Small intestine (tissue), 7 donors: ENCODE measurements at regions not wholly inside any gene's neighbourhood (a gene's known extent, or its start where the extent isn't known, plus 50 kb on each side); places are given as distances from the start of the nearest gene placed in this dataset.

Source experiments
- DNase-seq, 2 donors: peaks; one replicate each; pipeline versions ENCODE4 v3.0.0 to v3.0.0-alpha.2; 2013
- FAIRE-seq: peaks from 2 replicates; lab custom pipeline; 2012; peaks lifted over from hg19 to GRCh38; lab: Jason Lieb, UNC
- H3K27ac ChIP-seq, 3 donors: one replicate each; pipeline ENCODE4 v1.5.1; 2013; ENCODE audit warnings: low read length in 2 of 3, mild to moderate bottlenecking in 2 of 3, control low read depth in 1 of 3, inconsistent platforms in 1 of 3, low read depth in 1 of 3, moderate library complexity in 1 of 3
- H3K27me3 ChIP-seq, 3 donors: one replicate each; pipeline ENCODE4 v1.6.1; 2013; ENCODE audit warnings: low read length in 3 of 3, inconsistent platforms in 1 of 3; ENCODE audit not compliant: control insufficient read depth in 3 of 3, insufficient read depth in 3 of 3
- H3K36me3 ChIP-seq, 3 donors: one replicate each; pipeline ENCODE4 v1.6.1; 2013; ENCODE audit warnings: low read length in 3 of 3, inconsistent platforms in 1 of 3, low read depth in 1 of 3, mild to moderate bottlenecking in 1 of 3, moderate library complexity in 1 of 3; ENCODE audit not compliant: control insufficient read depth in 3 of 3, insufficient read depth in 2 of 3
- H3K4me1 ChIP-seq, 3 donors: one replicate each; pipeline ENCODE4 v1.6.1; 2013; ENCODE audit warnings: low read length in 2 of 3, inconsistent platforms in 1 of 3, low read depth in 1 of 3, mild to moderate bottlenecking in 1 of 3, moderate library complexity in 1 of 3; ENCODE audit not compliant: control insufficient read depth in 3 of 3, insufficient read depth in 2 of 3
- H3K4me3 ChIP-seq, 3 donors: one replicate each; pipeline ENCODE4 v1.5.1; 2013; ENCODE audit warnings: low read length in 3 of 3, control low read depth in 1 of 3, inconsistent platforms in 1 of 3, low read depth in 1 of 3, mild to moderate bottlenecking in 1 of 3, moderate library complexity in 1 of 3
- H3K9me3 ChIP-seq, 2 donors: one replicate each; pipeline ENCODE4 v1.6.1; 2013; ENCODE audit warnings: low read depth in 1 of 2, low read length in 1 of 2; ENCODE audit not compliant: control insufficient read depth in 2 of 2, insufficient read depth in 1 of 2
- WGBS, 3 donors: extraction: QIAGEN DNeasy Blood & Tissue Kit; methylation state at CpG; one replicate each; pipeline ENCODE4 v1.1.7; 2013; 5-methylcytosine and 5-hydroxymethylcytosine counted together
- donor health status: healthy with polysubstance abuse.
- donor health status: control.
- donor health status: control.
- donor health status: Bipolar disorder and iron deficiency.
- donor health status: healthy.

DNA sequence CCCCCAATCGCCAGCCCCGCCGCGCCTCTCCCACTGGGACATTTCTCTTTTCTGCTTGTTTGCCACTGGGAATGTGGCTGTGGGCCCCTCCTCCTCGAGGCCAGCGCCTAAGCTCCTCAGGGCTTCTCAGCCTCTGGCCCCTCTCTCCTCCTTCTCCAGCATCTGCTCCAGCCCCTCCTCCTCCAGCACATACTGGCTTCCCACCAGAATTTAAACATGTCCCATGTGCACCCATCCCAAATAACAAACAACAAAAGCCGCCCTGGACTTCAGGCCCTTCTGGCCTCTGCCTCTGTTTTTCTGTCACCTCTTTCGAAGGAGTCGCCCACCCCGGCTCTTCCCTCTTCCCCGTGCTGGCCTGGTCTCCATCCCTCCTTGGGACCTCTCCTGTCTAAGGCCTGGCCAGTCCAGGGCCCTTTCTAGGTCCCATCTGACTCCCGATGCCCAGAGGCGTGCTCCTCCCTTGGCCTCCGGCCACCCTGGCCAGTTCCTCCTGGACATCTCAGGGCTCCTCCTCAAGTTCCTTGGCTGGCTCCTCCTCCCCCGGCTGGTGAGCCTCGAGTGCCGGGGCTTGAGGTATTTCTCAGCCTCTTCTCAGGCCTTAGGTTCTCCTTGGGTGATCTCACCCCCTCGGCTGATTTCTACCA, 94.6 kb upstream of the SLC6A6 start:
- FAIRE-seq (no peak), DNase-seq (no peak)
- 72 to 90% (median 89%) methylated on average over 18 of the region's 18 CpGs for WGBS, 3 donors
- no peak overlapping the region for H3K4me3 ChIP-seq
- H3K9me3 ChIP-seq = peaks cover 0 to 4% of the 10 kb centered on the region in 2 donors
- H3K36me3 ChIP-seq = no peaks in the 10 kb centered on the region
- H3K27ac ChIP-seq = no peak overlapping the region
- peaks cover 0 to 3% (median 2%) of the 10 kb centered on the region in 3 donors for H3K27me3 ChIP-seq
- H3K4me1 ChIP-seq = peaks cover 0 to 4% (median 0%) of the 10 kb centered on the region in 3 donors

DNA sequence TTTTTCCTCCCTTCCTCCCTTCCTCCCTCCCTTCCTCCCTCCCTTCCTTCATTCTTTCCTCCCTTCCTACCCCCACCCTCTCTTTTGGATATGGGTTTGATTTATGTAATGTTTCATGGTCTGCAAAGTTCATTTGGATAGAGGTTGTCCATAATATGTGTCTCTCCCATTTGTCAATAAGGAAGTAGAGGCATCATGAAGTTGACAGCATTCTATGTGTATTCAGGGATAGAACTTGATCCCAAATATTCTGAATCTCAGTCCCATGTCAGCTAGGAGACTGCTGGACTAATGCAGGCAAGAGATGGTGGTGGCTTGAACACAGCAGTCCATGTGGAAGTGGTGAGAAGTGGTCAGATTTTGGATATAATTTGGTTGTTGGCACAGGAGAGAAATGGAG, 90.7 kb upstream of the SLC6A6 start:
- Histone ChIP-seq H3K27me3 (no peaks in the 10 kb centered on the region), H3K36me3 (no peaks in the 10 kb centered on the region), H3K4me3 (no peak overlapping the region), H3K27ac (no peak overlapping the region), H3K4me1 (peaks cover 0 to 9% (median 0%) of the 10 kb centered on the region in 3 donors), H3K9me3 (peaks cover 0 to 8% of the 10 kb centered on the region in 2 donors)
- DNase-seq = no peak
- no peak for FAIRE-seq

DNA sequence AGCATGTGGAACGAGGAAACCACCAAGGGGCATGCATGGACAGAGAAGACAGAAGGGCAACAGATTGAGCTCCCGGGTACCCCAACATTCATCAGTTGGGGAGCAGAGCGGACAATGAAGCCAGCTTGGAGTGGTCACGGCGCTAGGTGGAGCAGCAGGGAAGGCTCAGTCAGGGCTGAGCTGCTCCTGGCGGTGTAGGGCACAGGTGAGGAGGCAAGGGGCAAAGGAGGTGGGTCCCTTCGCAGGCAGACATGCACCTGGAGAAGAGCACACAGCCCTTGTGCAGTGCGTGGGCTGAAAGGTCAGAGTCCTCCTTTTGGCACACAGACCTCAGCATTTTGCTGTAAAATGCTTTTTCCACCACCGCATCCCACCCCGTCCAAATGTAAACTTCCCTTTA, 90.0 kb upstream of the SLC6A6 start:
- peaks cover 0 to 15% (median 0%) of the 10 kb centered on the region in 3 donors for H3K4me1 ChIP-seq
- H3K36me3 ChIP-seq = no peaks in the 10 kb centered on the region
- no peak overlapping the region for H3K27ac ChIP-seq
- peaks cover 0 to 8% of the 10 kb centered on the region in 2 donors for H3K9me3 ChIP-seq
- FAIRE-seq = no peak
- H3K27me3 ChIP-seq = no peaks in the 10 kb centered on the region
- WGBS, 3 donors = 16 to 56% (median 40%) methylated on average over 10 of the region's 10 CpGs
- peak; percentile 36 to 59 for DNase-seq
- no peak overlapping the region for H3K4me3 ChIP-seq

DNA sequence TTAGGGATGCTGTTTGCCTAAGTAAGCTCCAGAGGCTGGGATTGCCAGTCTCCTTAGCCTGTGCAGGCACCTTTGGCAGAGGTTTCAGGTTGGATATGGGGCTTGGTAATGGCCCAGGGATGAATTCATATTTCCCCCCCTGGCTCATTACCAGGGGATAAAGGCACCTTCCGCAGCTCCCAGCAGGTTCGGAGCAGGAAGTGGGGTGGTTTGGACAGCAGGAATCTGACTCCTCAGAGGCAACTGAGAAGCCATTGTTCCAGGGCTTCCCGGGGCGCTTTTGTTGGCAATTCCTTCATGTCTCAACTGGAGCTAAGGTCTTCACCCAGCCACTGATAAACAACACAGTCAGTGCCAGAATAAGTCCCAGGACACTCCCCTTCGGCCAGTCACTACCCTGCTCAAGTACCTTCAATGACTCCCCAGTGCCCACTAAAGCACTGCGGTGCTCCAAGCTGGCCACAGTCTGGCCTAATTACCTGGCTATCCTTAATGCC, 85.3 kb upstream of the SLC6A6 start:
- no peak for DNase-seq
- 55 to 67% (median 65%) methylated on average over 6 of the region's 6 CpGs for WGBS, 3 donors

DNA sequence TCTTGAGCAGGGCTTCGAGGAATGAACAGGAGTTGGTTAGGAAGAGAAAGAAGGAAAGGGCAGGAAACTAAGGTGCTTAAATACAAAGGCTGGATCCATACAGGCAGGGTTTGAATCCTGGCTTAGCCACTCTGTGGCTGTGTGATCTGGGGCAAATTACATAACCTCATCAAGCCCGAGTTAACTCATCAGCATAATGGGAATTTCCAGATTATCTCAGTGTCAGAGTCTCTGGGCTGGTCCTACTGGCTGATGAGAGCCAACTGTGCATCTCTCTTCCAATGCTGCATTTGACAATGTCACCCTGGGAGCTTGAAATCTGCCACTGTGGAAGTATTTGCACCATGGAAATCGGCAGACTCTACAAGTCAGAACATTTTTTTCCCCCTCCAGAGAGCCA, 83.8 kb upstream of the SLC6A6 start:
- H3K27me3 ChIP-seq = no peaks in the 10 kb centered on the region
- peaks cover 0 to 8% of the 10 kb centered on the region in 2 donors for H3K9me3 ChIP-seq
- FAIRE-seq (no peak), DNase-seq (no peak)
- 71 to 87% (median 81%) methylated on average over 3 of the region's 3 CpGs for WGBS, 3 donors
- peaks cover 0 to 23% (median 0%) of the 10 kb centered on the region in 3 donors for H3K4me1 ChIP-seq
- no peak overlapping the region for H3K27ac ChIP-seq
- no peak overlapping the region for H3K4me3 ChIP-seq
- H3K36me3 ChIP-seq = no peaks in the 10 kb centered on the region

More for the DNA sequence above, 85.3 kb upstream of the SLC6A6 start:
- H3K4me1 ChIP-seq = peaks cover 0 to 17% (median 0%) of the 10 kb centered on the region in 3 donors
- no peak overlapping the region for H3K4me3 ChIP-seq
- peak overlapping the region in 1 of 3 donors; percentile 32 for H3K27ac ChIP-seq
- H3K27me3 ChIP-seq = no peaks in the 10 kb centered on the region
- no peak for FAIRE-seq
- H3K9me3 ChIP-seq = peaks cover 0 to 12% of the 10 kb centered on the region in 2 donors
- no peaks in the 10 kb centered on the region for H3K36me3 ChIP-seq

DNA sequence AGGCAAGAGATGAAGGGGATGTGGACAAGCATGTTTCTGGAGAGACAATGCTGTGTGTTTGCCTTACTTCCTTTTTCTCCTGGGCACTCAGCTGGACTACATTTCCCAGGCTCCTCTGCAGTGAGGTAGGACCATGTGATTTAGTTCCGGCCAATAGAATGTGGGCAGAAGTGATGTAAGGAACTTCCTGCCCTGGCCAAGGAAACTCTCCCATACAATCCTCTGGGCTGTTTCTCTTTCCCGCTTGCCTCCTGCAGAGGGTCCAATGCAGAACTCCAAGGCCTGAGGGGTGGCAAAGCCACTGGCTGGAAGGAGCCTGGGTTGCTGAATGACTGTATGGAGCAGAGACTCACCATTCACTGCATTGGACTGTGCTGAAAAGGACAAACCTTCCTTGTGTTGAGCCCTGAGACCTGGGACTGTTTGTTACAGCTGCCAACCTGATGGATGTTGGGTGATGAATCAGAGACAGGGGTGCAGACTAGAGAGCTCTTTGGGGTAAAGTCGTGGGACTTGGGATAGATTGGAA, 82.7 kb upstream of the SLC6A6 start:
- no peak overlapping the region for H3K4me3 ChIP-seq
- H3K36me3 ChIP-seq = no peaks in the 10 kb centered on the region
- H3K27me3 ChIP-seq = no peaks in the 10 kb centered on the region
- FAIRE-seq (no peak), DNase-seq (peak; percentile 80 to 92)
- peaks cover 0 to 8% of the 10 kb centered on the region in 2 donors for H3K9me3 ChIP-seq
- 72% methylated on average over 3 of the region's 3 CpGs for WGBS, 3 donors
- H3K4me1 ChIP-seq = peaks cover 0 to 21% (median 0%) of the 10 kb centered on the region in 3 donors
- H3K27ac ChIP-seq = peak overlapping the region in 1 of 3 donors; percentile 17

DNA sequence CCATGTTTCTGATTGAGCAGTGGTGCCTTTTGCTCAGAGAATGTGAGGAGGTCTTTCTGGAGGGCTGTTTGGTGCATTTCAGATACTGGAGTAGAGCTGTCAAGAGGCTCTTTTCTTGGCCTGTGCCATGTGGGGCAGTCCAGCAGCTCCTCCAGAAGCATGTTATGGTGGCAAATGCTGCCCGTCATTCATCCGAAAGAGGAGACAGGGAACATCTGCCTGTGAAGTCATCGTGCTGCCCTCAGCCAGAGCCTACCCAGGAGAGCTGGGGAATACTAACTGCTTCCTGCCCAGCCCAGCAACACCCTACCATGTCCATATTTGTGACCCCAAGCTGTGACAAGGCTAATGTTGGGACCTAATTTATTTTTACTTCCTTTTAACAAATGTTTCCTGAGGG, 82.2 kb upstream of the SLC6A6 start:
- 92 to 96% (median 94%) methylated on average over 3 of the region's 3 CpGs for WGBS, 3 donors
- no peaks in the 10 kb centered on the region for H3K36me3 ChIP-seq
- H3K27ac ChIP-seq = no peak overlapping the region
- no peaks in the 10 kb centered on the region for H3K27me3 ChIP-seq
- H3K9me3 ChIP-seq = peaks cover 0 to 8% of the 10 kb centered on the region in 2 donors
- peaks cover 0 to 24% (median 0%) of the 10 kb centered on the region in 3 donors for H3K4me1 ChIP-seq
- H3K4me3 ChIP-seq = no peak overlapping the region
- no peak for FAIRE-seq
- no peak for DNase-seq

DNA sequence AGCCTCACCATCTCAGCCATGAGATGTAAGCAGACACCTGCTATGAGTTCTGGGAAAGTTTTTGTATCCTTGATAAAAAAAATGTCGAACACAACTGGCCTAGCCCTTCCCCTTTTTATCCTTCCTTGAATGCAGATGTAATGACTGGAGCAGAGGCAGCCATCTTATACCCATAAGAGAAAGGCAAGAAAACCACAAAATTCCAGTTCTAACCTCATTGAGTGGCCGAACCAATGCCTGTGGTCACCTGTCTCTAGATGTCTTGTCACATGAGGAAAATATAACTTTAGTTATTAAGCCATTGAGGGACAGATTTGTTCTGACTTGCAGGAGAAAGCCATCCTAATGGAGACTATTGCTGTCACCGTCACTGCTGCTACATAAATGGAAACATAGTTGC, 80.4 kb upstream of the SLC6A6 start:
- FAIRE-seq (no peak), DNase-seq (no peak)
- WGBS, 3 donors = 80 to 94% (median 85%) methylated on average over 3 of the region's 3 CpGs
- Histone ChIP-seq H3K4me3 (no peak overlapping the region), H3K27me3 (no peaks in the 10 kb centered on the region), H3K27ac (no peak overlapping the region), H3K36me3 (no peaks in the 10 kb centered on the region), H3K9me3 (peaks cover 0 to 8% of the 10 kb centered on the region in 2 donors), H3K4me1 (peaks cover 0 to 22% (median 0%) of the 10 kb centered on the region in 3 donors)
